Heart right ventricle (tissue), 16 donors: ENCODE measurements at regions not wholly inside any gene's neighbourhood (a gene's known extent, or its start where the extent isn't known, plus 50 kb on each side); places are given as distances from the start of the nearest gene placed in this dataset.

Experiments used
- ATAC-seq, 8 donors: fragments of 200-7000 bp; cut with Tn5 transposase; one replicate each; pipeline ENCODE4 v1.9.1; 2020; ENCODE audit warnings: mild to moderate bottlenecking in 8 of 8, moderate library complexity in 8 of 8, moderate number of reproducible peaks in 1 of 8
- DNase-seq, 2 donors: peaks; one replicate each; pipeline ENCODE4 v3.0.0-alpha.2; 2020
- H3K27ac ChIP-seq, 10 donors: fragments of 200-600 bp; sonication (generic) in 2 of 10; one replicate each; pipeline versions ENCODE4 v1.5.0 to v1.8.0; 2020 to 2022; ENCODE audit warnings: mild to moderate bottlenecking in 3 of 10
- H3K27me3 ChIP-seq, 7 donors: fragments of 200-600 bp; one replicate each; pipeline ENCODE4 v1.8.0; 2021 to 2022; ENCODE audit warnings: mild to moderate bottlenecking in 2 of 7
- H3K36me3 ChIP-seq, 9 donors: fragments of 200-600 bp; sonication (generic) in 1 of 9; one replicate each; pipeline versions ENCODE4 v1.5.0 to v1.8.0; 2020 to 2022; ENCODE audit warnings: mild to moderate bottlenecking in 2 of 9
- H3K4me1 ChIP-seq, 9 donors: fragments of 200-600 bp; sonication (generic) in 1 of 9; one replicate each; pipeline versions ENCODE4 v1.5.0 to v1.8.0; 2020 to 2022; ENCODE audit warnings: mild to moderate bottlenecking in 4 of 9
- H3K4me3 ChIP-seq, 10 donors: fragments of 200-600 bp; sonication (generic) in 2 of 10; one replicate each; pipeline versions ENCODE4 v1.5.0 to v1.8.0; 2020 to 2022; ENCODE audit warnings: mild to moderate bottlenecking in 7 of 10, moderate library complexity in 2 of 10
- H3K9me3 ChIP-seq, 11 donors: fragments of 200-600 bp in 10 of 11; sonication (generic) in 2 of 11; one replicate each; pipeline versions ENCODE4 v1.5.0 to v1.8.0; 2013 to 2022; ENCODE audit warnings: mild to moderate bottlenecking in 2 of 11, control low read depth in 1 of 11, moderate library complexity in 1 of 11
- WGBS, 2 donors: extraction: QIAGEN DNeasy Blood & Tissue Kit; methylation state at CpG; one replicate each; pipeline ENCODE4 v1.1.7; 2013; ENCODE audit warnings: inconsistent platforms in 1 of 2; 5-methylcytosine and 5-hydroxymethylcytosine counted together
- intact Hi-C, 10 donors: fragments of 100-400 bp; cut with DNase I; formaldehyde crosslinking; loops; one replicate each; pipeline versions ENCODE4 v1.11.1 to v1.14.2; 2022
- TF ChIP-seq, protein P1 (sequence below), 9 donors: fragments of 200-600 bp; sonication (generic) in 2 of 9; IDR thresholded peaks; one replicate each; pipeline versions ENCODE4 v1.5.0 to v1.8.0; 2021 to 2022; ENCODE audit warnings: antibody characterized with exemption in 9 of 9, mild to moderate bottlenecking in 5 of 9, moderate library complexity in 1 of 9
- donor health status: Arrhythmogenic right ventricular cardiomyopathy.
- donor health status: ischemic (EF 13 %, LVEDD 7.1; RV severe dilation, severe dysfunction).
- donor health status: healthy with polysubstance abuse.
- donor health status: DM: no; HTN: yes; CAD: no.
- donor health status: DM: no; HTN: no; CAD: no.
- donor health status: ischemic (EF 25% LVEDD 6.9; RV normal size, moderate dysfunction).
- donor health status: ischemic (EF 25% LVEDD 5.7; RV mildly dilated, moderate dysfunction).
- donor health status: healthy.
- donor health status: DM: yes; HTN: yes; CAD: no.
- donor health status: Ischemic cardiomyopathy.
- donor health status: ischemic (EF 35%, LVEDD 5.7; RV mildly dilated, moderate dysfunction).
- donor health status: nonischemic (EF 11% LVEDD 7.7; RV severe dilation, severe dysfunction).
- donor health status: DM: yes; HTN: yes; CAD: no.
- donor health status: PGD.
- donor health status: ischemic (EF 29% LVEDD 5.4; RV normal size, mild dysfunction).
- donor health status: nonischemic (EF 23%, LVEDD 6.1; RV moderate dilation, normal function).

- DNase-seq (no peak), ATAC-seq (peak in 3 of 8 donors; percentile 28 to 57 (median 42))
- H3K9me3 ChIP-seq: no peaks in the 10 kb centered on the region
- H3K27me3 ChIP-seq: peaks cover 0 to 3% (median 0%) of the 10 kb centered on the region in 7 donors
- no peak overlapping the region for H3K4me3 ChIP-seq
- WGBS, 2 donors: 38 to 46% methylated on average over 4 of the region's 4 CpGs
- intact Hi-C loops: loop anchor here in 1 of 10 donors (10.0 kb wide), 1 partner anchor 49 kb away; no protein-coding TSS in a partner anchor
- H3K27ac ChIP-seq: no peak overlapping the region
- TF ChIP-seq, protein P1, sequence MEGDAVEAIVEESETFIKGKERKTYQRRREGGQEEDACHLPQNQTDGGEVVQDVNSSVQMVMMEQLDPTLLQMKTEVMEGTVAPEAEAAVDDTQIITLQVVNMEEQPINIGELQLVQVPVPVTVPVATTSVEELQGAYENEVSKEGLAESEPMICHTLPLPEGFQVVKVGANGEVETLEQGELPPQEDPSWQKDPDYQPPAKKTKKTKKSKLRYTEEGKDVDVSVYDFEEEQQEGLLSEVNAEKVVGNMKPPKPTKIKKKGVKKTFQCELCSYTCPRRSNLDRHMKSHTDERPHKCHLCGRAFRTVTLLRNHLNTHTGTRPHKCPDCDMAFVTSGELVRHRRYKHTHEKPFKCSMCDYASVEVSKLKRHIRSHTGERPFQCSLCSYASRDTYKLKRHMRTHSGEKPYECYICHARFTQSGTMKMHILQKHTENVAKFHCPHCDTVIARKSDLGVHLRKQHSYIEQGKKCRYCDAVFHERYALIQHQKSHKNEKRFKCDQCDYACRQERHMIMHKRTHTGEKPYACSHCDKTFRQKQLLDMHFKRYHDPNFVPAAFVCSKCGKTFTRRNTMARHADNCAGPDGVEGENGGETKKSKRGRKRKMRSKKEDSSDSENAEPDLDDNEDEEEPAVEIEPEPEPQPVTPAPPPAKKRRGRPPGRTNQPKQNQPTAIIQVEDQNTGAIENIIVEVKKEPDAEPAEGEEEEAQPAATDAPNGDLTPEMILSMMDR (IDR thresholded peaks at IDR 0.05): no peak
- peaks cover 0 to 5% (median 0%) of the 10 kb centered on the region in 9 donors for H3K4me1 ChIP-seq
- H3K36me3 ChIP-seq: no peaks in the 10 kb centered on the region
Observed at GRCh38 chr17:34853924-34854323, 107.3 kb downstream of the CCT6B start.

- TF ChIP-seq, protein P1 (IDR thresholded peaks at IDR 0.05): no peak
Observed at GRCh38 chr17:34852614-34853013, 108.6 kb downstream of the CCT6B start.

DNA sequence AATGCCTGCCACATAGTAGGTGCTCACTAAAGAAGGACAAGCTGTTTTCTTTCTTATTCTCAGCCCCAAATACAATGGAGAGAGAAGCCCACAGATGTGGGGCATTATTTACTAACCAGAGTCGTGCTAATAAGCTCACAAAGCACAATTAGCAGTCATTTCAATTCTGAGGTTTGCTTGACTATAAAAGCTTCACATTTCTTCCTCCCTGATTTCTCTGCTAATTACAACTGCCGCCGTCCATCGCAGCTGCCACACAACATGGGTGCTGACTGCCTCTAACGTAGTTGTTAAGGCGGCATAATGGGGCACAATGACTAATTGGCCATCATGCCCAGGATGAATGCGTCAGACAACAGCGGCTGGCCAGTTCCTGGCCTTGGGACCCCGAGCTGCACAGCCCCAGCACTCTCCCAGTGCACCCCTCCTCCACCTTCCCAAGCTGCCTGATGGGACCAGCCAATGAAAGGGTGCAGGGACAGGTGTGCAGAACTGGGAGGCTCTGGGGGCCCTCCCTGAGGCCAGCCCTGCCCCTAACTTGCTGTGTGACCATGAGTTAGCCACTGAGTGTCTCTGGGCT is 109.2 kb downstream of the CCT6B start:
- WGBS, 2 donors: 84 to 86% methylated on average over 9 of the region's 9 CpGs
- intact Hi-C loops: loop anchor here in 1 of 10 donors (10.0 kb wide), 1 partner anchor 47 kb away; no protein-coding TSS in a partner anchor
- Histone ChIP-seq H3K27ac (no peak overlapping the region), H3K27me3 (peaks cover 0 to 3% (median 0%) of the 10 kb centered on the region in 7 donors), H3K4me3 (no peak overlapping the region), H3K36me3 (no peaks in the 10 kb centered on the region), H3K9me3 (no peaks in the 10 kb centered on the region), H3K4me1 (peaks cover 0 to 5% (median 0%) of the 10 kb centered on the region in 9 donors)
- no peak for ATAC-seq
- TF ChIP-seq, protein P1 (IDR thresholded peaks at IDR 0.05): no peak
- no peak for DNase-seq

More at GRCh38 chr17:34852614-34853013, 108.6 kb downstream of the CCT6B start:
- no peak for ATAC-seq
- Histone ChIP-seq H3K27me3 (peaks cover 0 to 3% (median 0%) of the 10 kb centered on the region in 7 donors), H3K9me3 (no peaks in the 10 kb centered on the region), H3K27ac (no peak overlapping the region), H3K4me3 (no peak overlapping the region), H3K36me3 (no peaks in the 10 kb centered on the region), H3K4me1 (peaks cover 0 to 5% (median 0%) of the 10 kb centered on the region in 9 donors)
- 74 to 87% methylated on average over 5 of the region's 5 CpGs for WGBS, 2 donors
- intact Hi-C loops: loop anchor here in 1 of 10 donors (10.0 kb wide), 1 partner anchor 48 kb away; no protein-coding TSS in a partner anchor
- no peak for DNase-seq

DNA sequence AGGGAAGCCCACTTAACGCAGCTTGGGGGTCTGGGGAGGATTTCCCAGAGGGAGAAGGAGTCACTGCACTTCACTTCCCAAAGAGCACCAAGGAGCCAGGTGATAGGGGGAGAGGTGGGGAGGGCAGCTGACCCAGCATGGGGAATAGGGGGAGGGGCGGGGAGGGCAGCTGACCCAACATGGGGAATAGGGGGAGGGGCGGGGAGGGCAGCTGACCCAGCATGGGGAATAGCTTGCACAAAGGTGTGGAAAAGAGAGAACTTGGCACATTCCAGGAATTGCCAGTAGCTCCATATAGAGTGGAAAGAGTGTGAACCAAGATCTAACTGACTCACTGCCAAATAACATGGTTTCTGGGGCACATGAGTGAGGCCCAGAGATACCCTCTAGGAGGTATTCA is 110.3 kb downstream of the CCT6B start:
- Histone ChIP-seq H3K27ac (no peak overlapping the region), H3K4me3 (no peak overlapping the region), H3K4me1 (peaks cover 0 to 5% (median 0%) of the 10 kb centered on the region in 9 donors), H3K9me3 (no peaks in the 10 kb centered on the region), H3K36me3 (no peaks in the 10 kb centered on the region), H3K27me3 (peaks cover 0 to 3% (median 0%) of the 10 kb centered on the region in 7 donors)
- DNase-seq (no peak), ATAC-seq (no peak)
- intact Hi-C loops: loop anchor here in 1 of 10 donors (10.0 kb wide), 1 partner anchor 46 kb away; no protein-coding TSS in a partner anchor
- 61 to 71% methylated on average over 3 of the region's 3 CpGs for WGBS, 2 donors
- TF ChIP-seq, protein P1 (IDR thresholded peaks at IDR 0.05): no peak
